Astrocyte (in vitro differentiated cells and primary cell): ENCODE measurements at regions not wholly inside any gene's neighbourhood (a gene's known extent, or its start where the extent isn't known, plus 50 kb on each side); places are given as distances from the start of the nearest gene placed in this dataset.

Experiments
- DNase-seq: peaks from one replicate; pipeline ENCODE4 v3.0.0-alpha.2; 2010; ENCODE audit warnings: low read depth
- FAIRE-seq: peaks from 2 replicates; lab custom pipeline; 2011; peaks lifted over from hg19 to GRCh38; lab: Jason Lieb, UNC
- H2AFZ ChIP-seq: 2 replicates; pipeline ENCODE4 v1.6.0; 2012; ENCODE audit warnings: low read depth, low read length, inconsistent platforms
- H3K27ac ChIP-seq: 2 replicates; pipeline ENCODE4 v1.5.1; 2011; ENCODE audit warnings: low read depth, low read length, inconsistent platforms
- H3K27me3 ChIP-seq: 2 replicates; pipeline ENCODE4 v1.6.0; 2011; ENCODE audit warnings: low read length, inconsistent platforms; ENCODE audit not compliant: insufficient read depth
- H3K36me3 ChIP-seq: 2 replicates; pipeline ENCODE4 v1.5.1; 2011; ENCODE audit warnings: low read length, inconsistent platforms; ENCODE audit not compliant: insufficient read depth
- H3K4me1 ChIP-seq: 2 replicates; pipeline ENCODE4 v1.5.1; 2011; ENCODE audit warnings: low read length, inconsistent platforms; ENCODE audit not compliant: insufficient read depth
- H3K4me2 ChIP-seq: 2 replicates; pipeline ENCODE4 v1.6.0; 2012; ENCODE audit warnings: low read length, inconsistent platforms
- H3K4me3 ChIP-seq: 2 replicates; pipeline ENCODE4 v1.5.1; 2011; ENCODE audit warnings: low read depth, mild to moderate bottlenecking, low read length, inconsistent platforms; ENCODE audit not compliant: insufficient read depth
- H3K79me2 ChIP-seq: 2 replicates; pipeline ENCODE4 v1.6.0; 2012; ENCODE audit warnings: mild to moderate bottlenecking, low read length, inconsistent platforms; ENCODE audit not compliant: insufficient read depth
- H3K9ac ChIP-seq: 2 replicates; pipeline ENCODE4 v1.6.0; 2012; ENCODE audit warnings: mild to moderate bottlenecking, low read length, inconsistent platforms
- H3K9me3 ChIP-seq: 2 replicates; pipeline ENCODE4 v1.5.1; 2012; ENCODE audit warnings: low read depth, mild to moderate bottlenecking, low read length, inconsistent platforms; ENCODE audit not compliant: insufficient read depth
- H4K20me1 ChIP-seq: 2 replicates; pipeline ENCODE4 v1.6.0; 2012; ENCODE audit warnings: low read length, inconsistent platforms; ENCODE audit not compliant: insufficient read depth
- H3K27ac Mint-ChIP-seq: one replicate; pipeline ENCODE4 v1.8.0; 2021; ENCODE audit warnings: mild to moderate bottlenecking, mixed read lengths; ENCODE audit not compliant: unreplicated experiment
- H3K27me3 Mint-ChIP-seq: one replicate; pipeline ENCODE4 v1.8.0; 2021; ENCODE audit warnings: low read depth, mixed read lengths; ENCODE audit not compliant: unreplicated experiment
- H3K36me3 Mint-ChIP-seq: one replicate; pipeline ENCODE4 v1.8.0; 2021; ENCODE audit warnings: low read depth, mixed read lengths; ENCODE audit not compliant: unreplicated experiment
- H3K4me1 Mint-ChIP-seq: one replicate; pipeline ENCODE4 v1.8.0; 2021; ENCODE audit warnings: low read depth, mixed read lengths; ENCODE audit not compliant: unreplicated experiment
- H3K4me3 Mint-ChIP-seq: one replicate; pipeline ENCODE4 v1.8.0; 2021; ENCODE audit warnings: mild to moderate bottlenecking, moderate library complexity, mixed read lengths; ENCODE audit not compliant: unreplicated experiment
- H3K9me3 Mint-ChIP-seq: one replicate; pipeline ENCODE4 v1.8.0; 2021; ENCODE audit warnings: mild to moderate bottlenecking, mixed read lengths; ENCODE audit not compliant: unreplicated experiment
- EZH2 ChIP-seq: IDR thresholded peaks from 2 replicates; pipeline ENCODE4 v1.6.1; 2012; ENCODE audit warnings: mild to moderate bottlenecking, low read length, inconsistent platforms; ENCODE audit not compliant: insufficient read depth
- TF ChIP-seq, protein P1 (sequence below): IDR thresholded peaks from 2 replicates; pipeline ENCODE4 v1.5.1; 2011; ENCODE audit warnings: low read depth, mild to moderate bottlenecking, inconsistent platforms, low read length, moderate library complexity; ENCODE audit not compliant: insufficient read depth

DNA sequence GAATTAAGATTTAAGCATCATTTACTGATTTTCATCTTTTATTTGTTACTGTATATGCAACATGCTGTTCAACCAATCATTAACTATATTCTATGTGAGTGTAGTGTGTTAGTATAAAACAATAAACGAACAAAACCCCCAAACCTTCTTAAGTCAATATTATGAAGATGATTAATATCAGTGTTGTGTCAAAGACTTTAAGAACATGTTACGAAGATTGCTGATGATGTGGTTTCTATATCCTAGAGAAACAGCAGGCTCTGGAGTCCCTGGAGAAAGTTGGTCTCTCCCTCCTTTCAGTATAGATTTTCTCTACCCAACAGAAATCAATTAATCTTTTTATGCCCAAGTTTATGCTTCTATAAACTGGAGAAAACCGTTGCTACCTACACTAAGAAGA, 393.8 kb upstream of the HSF2 start:
- no peak overlapping the region for H3K27ac Mint-ChIP-seq
- no peak overlapping the region for H3K4me3 Mint-ChIP-seq
- no peaks in the 10 kb centered on the region for H3K36me3 Mint-ChIP-seq
- H2AFZ ChIP-seq, result no peak overlapping the region
- peaks cover 6% of the 10 kb centered on the region for H3K4me1 ChIP-seq
- H3K79me2 ChIP-seq, result no peaks in the 10 kb centered on the region
- H3K27me3 ChIP-seq, result no peaks in the 10 kb centered on the region
- H3K4me2 ChIP-seq, result peak overlapping the region; percentile 3
- TF ChIP-seq, protein P1, sequence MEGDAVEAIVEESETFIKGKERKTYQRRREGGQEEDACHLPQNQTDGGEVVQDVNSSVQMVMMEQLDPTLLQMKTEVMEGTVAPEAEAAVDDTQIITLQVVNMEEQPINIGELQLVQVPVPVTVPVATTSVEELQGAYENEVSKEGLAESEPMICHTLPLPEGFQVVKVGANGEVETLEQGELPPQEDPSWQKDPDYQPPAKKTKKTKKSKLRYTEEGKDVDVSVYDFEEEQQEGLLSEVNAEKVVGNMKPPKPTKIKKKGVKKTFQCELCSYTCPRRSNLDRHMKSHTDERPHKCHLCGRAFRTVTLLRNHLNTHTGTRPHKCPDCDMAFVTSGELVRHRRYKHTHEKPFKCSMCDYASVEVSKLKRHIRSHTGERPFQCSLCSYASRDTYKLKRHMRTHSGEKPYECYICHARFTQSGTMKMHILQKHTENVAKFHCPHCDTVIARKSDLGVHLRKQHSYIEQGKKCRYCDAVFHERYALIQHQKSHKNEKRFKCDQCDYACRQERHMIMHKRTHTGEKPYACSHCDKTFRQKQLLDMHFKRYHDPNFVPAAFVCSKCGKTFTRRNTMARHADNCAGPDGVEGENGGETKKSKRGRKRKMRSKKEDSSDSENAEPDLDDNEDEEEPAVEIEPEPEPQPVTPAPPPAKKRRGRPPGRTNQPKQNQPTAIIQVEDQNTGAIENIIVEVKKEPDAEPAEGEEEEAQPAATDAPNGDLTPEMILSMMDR, result no peak
- no peak for TF ChIP-seq EZH2
- no peak overlapping the region for H3K4me3 ChIP-seq
- H3K9ac ChIP-seq, result no peak overlapping the region
- no peaks in the 10 kb centered on the region for H3K36me3 ChIP-seq
- DNase-seq (peak; percentile 11), FAIRE-seq (no peak)
- H4K20me1 ChIP-seq, result no peaks in the 10 kb centered on the region
- no peaks in the 10 kb centered on the region for H3K9me3 Mint-ChIP-seq
- no peaks in the 10 kb centered on the region for H3K9me3 ChIP-seq
- H3K4me1 Mint-ChIP-seq, result peaks cover 3% of the 10 kb centered on the region
- no peak overlapping the region for H3K27ac ChIP-seq
- H3K27me3 Mint-ChIP-seq, result peaks cover 3% of the 10 kb centered on the region

DNA sequence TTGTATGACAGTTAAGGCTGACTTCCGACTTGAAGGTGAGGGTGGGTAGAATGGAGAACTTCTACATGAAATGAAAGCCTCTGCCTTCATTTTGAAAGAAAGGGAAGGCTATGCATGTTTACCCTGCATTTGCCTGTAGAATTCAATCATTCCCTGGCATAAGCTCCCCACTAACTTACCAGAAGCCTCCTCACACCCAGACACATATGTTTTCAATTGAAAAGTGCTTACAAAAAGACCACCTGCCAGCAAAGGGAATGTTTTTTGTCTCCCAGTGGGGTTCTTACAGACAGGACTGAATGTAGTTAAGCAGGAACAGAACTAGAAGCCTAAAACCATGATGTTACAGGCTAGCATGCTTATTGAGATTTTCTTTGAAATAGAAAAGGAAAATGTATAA, 392.1 kb upstream of the HSF2 start:
- no peak overlapping the region for H3K4me3 ChIP-seq
- no peak for DNase-seq
- H3K27me3 ChIP-seq, result no peaks in the 10 kb centered on the region
- Mint-ChIP-seq H3K27ac (no peak overlapping the region), H3K4me1 (peaks cover 3% of the 10 kb centered on the region), H3K36me3 (no peaks in the 10 kb centered on the region), H3K9me3 (no peaks in the 10 kb centered on the region), H3K4me3 (no peak overlapping the region), H3K27me3 (peaks cover 3% of the 10 kb centered on the region)
- no peaks in the 10 kb centered on the region for H3K79me2 ChIP-seq
- no peaks in the 10 kb centered on the region for H4K20me1 ChIP-seq
- FAIRE-seq, result no peak
- H3K27ac ChIP-seq, result no peak overlapping the region
- peaks cover 6% of the 10 kb centered on the region for H3K4me1 ChIP-seq
- TF ChIP-seq, protein P1, result no peak
- no peak for TF ChIP-seq EZH2
- H3K9me3 ChIP-seq, result no peaks in the 10 kb centered on the region
- H3K36me3 ChIP-seq, result no peaks in the 10 kb centered on the region
- H3K4me2 ChIP-seq, result no peak overlapping the region
- H2AFZ ChIP-seq, result no peak overlapping the region
- no peak overlapping the region for H3K9ac ChIP-seq

DNA sequence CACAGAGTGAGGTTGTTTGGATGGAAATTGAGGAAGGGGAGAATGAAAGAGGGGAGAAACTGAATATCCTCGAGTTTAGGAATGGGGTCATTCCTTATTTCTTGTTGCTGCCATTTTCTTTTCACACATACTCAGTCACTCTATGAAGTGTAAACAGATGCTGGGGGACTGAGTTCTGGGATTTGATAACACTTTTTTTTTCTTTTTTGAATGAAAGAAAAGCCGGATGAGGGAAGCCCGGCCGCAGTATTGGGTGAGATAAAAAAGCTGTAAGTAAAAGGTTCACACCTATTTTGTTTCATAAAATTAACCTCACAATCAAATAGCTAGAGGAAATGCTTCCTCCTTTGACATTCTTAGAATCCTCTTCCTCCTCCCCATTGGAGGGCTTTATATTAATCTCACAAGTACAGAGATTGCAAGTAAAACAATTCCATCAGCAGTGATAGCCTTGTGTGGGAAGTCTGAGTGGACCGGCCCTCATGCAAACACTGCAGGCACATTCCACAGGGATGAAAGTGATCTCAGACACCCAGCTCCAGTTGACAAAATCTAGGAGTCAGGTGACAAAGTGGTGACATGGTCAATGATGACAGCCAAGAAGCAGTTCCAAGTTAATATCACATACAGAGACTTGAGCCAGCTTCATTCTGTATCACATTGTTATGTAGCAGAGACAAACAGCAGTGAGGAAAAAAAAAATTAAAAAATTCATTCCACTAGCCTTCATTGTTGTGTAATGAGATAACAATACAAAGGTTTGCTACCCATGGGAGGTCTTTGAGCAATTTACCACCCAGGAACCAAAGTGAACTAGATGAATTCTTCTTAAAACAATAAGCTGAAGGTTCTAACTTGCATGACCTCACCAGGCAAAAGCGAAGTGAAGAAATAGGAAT, 391.1 kb upstream of the HSF2 start:
- Histone ChIP-seq H2AFZ (peak overlapping the region; percentile 20), H3K9me3 (no peaks in the 10 kb centered on the region), H3K79me2 (no peaks in the 10 kb centered on the region), H3K9ac (no peak overlapping the region), H3K4me3 (no peak overlapping the region), H3K27me3 (no peaks in the 10 kb centered on the region), H3K4me1 (peaks cover 6% of the 10 kb centered on the region), H3K36me3 (no peaks in the 10 kb centered on the region), H3K27ac (peak overlapping the region; percentile 1), H3K4me2 (no peak overlapping the region), H4K20me1 (no peaks in the 10 kb centered on the region)
- Mint-ChIP-seq H3K9me3 (no peaks in the 10 kb centered on the region), H3K27ac (no peak overlapping the region), H3K4me1 (peaks cover 3% of the 10 kb centered on the region), H3K36me3 (no peaks in the 10 kb centered on the region), H3K27me3 (peaks cover 3% of the 10 kb centered on the region), H3K4me3 (no peak overlapping the region)
- DNase-seq (peak; percentile 57), FAIRE-seq (peak; percentile 34)
- TF ChIP-seq, protein P1, result no peak
- no peak for TF ChIP-seq EZH2
